AG09309 (cell line): ENCODE measurements at regions not wholly inside any gene's neighbourhood (a gene's known extent, or its start where the extent isn't known, plus 50 kb on each side); places are given as distances from the start of the nearest gene placed in this dataset.

ENCODE experiments used
- DNase-seq: peaks from one replicate; pipeline ENCODE4 v3.0.0-alpha.2; 2010; ENCODE audit warnings: low read depth
- H3K4me3 ChIP-seq: 2 replicates; pipeline ENCODE4 v1.5.1; 2011; ENCODE audit warnings: mild to moderate bottlenecking, low read depth, low read length, moderate library complexity; ENCODE audit not compliant: control insufficient read depth
- CTCF ChIP-seq: IDR thresholded peaks from 2 replicates; pipeline ENCODE4 v1.5.1; 2011; ENCODE audit warnings: mild to moderate bottlenecking, low read depth, low read length, inconsistent platforms; ENCODE audit not compliant: insufficient read depth, control insufficient read depth; ENCODE audit errors: missing control alignments

GRCh38 chr3:64427671-64428070 lies 202.4 kb upstream of the PRICKLE2 start:
- H3K4me3 ChIP-seq: no peak overlapping the region
- no peak for DNase-seq
- TF ChIP-seq CTCF: no peak

GRCh38 chr3:64426551-64426950 lies 201.3 kb upstream of the PRICKLE2 start:
- H3K4me3 ChIP-seq: no peak overlapping the region
- TF ChIP-seq CTCF: no peak
- DNase-seq: no peak

GRCh38 chr3:64422932-64423331 lies 197.7 kb upstream of the PRICKLE2 start:
- DNase-seq: no peak
- TF ChIP-seq CTCF: no peak
- H3K4me3 ChIP-seq: no peak overlapping the region

- H3K4me3 ChIP-seq: no peak overlapping the region
- no peak for TF ChIP-seq CTCF
- DNase-seq: no peak
Measured at GRCh38 chr3:64422192-64422591, 196.9 kb upstream of the PRICKLE2 start.

- no peak for DNase-seq
- no peak for TF ChIP-seq CTCF
- no peak overlapping the region for H3K4me3 ChIP-seq
Measured at GRCh38 chr3:64417816-64418215, 192.6 kb upstream of the PRICKLE2 start.

- TF ChIP-seq CTCF: no peak
- no peak for DNase-seq
Measured at GRCh38 chr3:64414043-64414442, 188.8 kb upstream of the PRICKLE2 start.

GRCh38 chr3:64411101-64411500 lies 185.8 kb upstream of the PRICKLE2 start:
- no peak for TF ChIP-seq CTCF
- DNase-seq: no peak
- no peak overlapping the region for H3K4me3 ChIP-seq

More at GRCh38 chr3:64414043-64414442, 188.8 kb upstream of the PRICKLE2 start:
- H3K4me3 ChIP-seq: no peak overlapping the region
